Esophagus muscularis mucosa (tissue), 4 donors: ENCODE measurements at regions not wholly inside any gene's neighbourhood (a gene's known extent, or its start where the extent isn't known, plus 50 kb on each side); places are given as distances from the start of the nearest gene placed in this dataset.
"Not testable (repeated sequence)": the region's sequence is repeated elsewhere in the genome, so short reads cannot be mapped to it uniquely, and the experiment has no call there.

Experiments
- DNase-seq: peaks from one replicate; pipeline ENCODE4 v3.0.0-alpha.2; 2017; ENCODE audit errors: extremely low spot score
- H3K27ac ChIP-seq, 4 donors: fragments of 200-600 bp; sonication (generic); replicated peaks in 1 of 4; 1 replicate in 3 of 4; 2 replicates in 1 of 4; pipeline ENCODE4 v1.5.1; 2016 to 2019; ENCODE audit warnings: mild to moderate bottlenecking in 1 of 4
- H3K27me3 ChIP-seq, 4 donors: fragments of 200-600 bp; sonication (generic); one replicate each; pipeline versions ENCODE4 v1.5.1 to v1.6.0; 2016 to 2019
- H3K36me3 ChIP-seq, 4 donors: fragments of 200-600 bp; sonication (generic); one replicate each; pipeline ENCODE4 v1.5.1; 2016 to 2019
- H3K4me1 ChIP-seq, 4 donors: fragments of 200-600 bp; sonication (generic); one replicate each; pipeline ENCODE4 v1.5.1; 2016 to 2019
- H3K4me3 ChIP-seq, 4 donors: fragments of 200-600 bp; sonication (generic); 1 replicate in 2 of 4; 2 replicates in 2 of 4; pipeline ENCODE4 v1.5.1; 2016 to 2019; ENCODE audit warnings: mild to moderate bottlenecking in 4 of 4, moderate library complexity in 1 of 4
- H3K9me3 ChIP-seq, 4 donors: fragments of 200-600 bp; sonication (generic); 1 replicate in 3 of 4; 2 replicates in 1 of 4; pipeline ENCODE4 v1.5.1; 2016 to 2019
- CTCF ChIP-seq, 3 experiments: fragments of 200-600 bp in 2 of 3; fragments of 450-650 bp in 1 of 3; sonication (generic) in 2 of 3; IDR thresholded peaks; one replicate each; pipeline ENCODE4 v1.5.1; 2017 to 2019; ENCODE audit warnings: antibody characterized with exemption in 3 of 3, mild to moderate bottlenecking in 2 of 3, moderate library complexity in 1 of 3
- EP300 ChIP-seq: sonication (generic); formaldehyde crosslinking; IDR thresholded peaks from one replicate; pipeline ENCODE4 v1.6.1; 2017; ENCODE audit warnings: antibody characterized with exemption
- POLR2A ChIP-seq: fragments of 450-650 bp; IDR thresholded peaks from one replicate; pipeline ENCODE4 v1.6.1; 2017; ENCODE audit warnings: antibody characterized with exemption, moderate library complexity, mild to moderate bottlenecking, low read depth
- POLR2AphosphoS5 ChIP-seq, 2 donors: sonication (generic); formaldehyde crosslinking; IDR thresholded peaks; one replicate each; pipeline ENCODE4 v1.6.1; 2017; ENCODE audit warnings: antibody characterized with exemption in 2 of 2
- WGBS: methylation state at CpG from one replicate; pipeline ENCODE4 v1.1.5; 2018; 5-methylcytosine and 5-hydroxymethylcytosine counted together
- intact Hi-C: fragments of 100-400 bp; cut with DNase I; formaldehyde crosslinking; loops from one replicate; pipeline ENCODE4 v1.15.1; 2023

- intact Hi-C loops, result no loop called here
- Histone ChIP-seq H3K36me3 (no peaks in the 10 kb centered on the region), H3K27ac (no peak overlapping the region), H3K4me1 (no peaks in the 10 kb centered on the region), H3K4me3 (no peak overlapping the region), H3K27me3 (no peaks in the 10 kb centered on the region), H3K9me3 (no peaks in the 10 kb centered on the region)
- TF ChIP-seq POLR2A (no peak), CTCF (IDR thresholded peaks at IDR 0.05) (no peak), POLR2AphosphoS5 (IDR thresholded peaks at IDR 0.05) (no peak), EP300 (no peak)
- WGBS, result 94% methylated on average over 18 of the region's 18 CpGs
- DNase-seq, result no peak
Observed at GRCh38 chr17:68152161-68152571, 95.7 kb upstream of the AMZ2 start.

- TF ChIP-seq POLR2AphosphoS5 (IDR thresholded peaks at IDR 0.05) (no peak), EP300 (no peak), POLR2A (no peak), CTCF (IDR thresholded peaks at IDR 0.05) (no peak)
- Histone ChIP-seq H3K9me3 (no peaks in the 10 kb centered on the region), H3K36me3 (no peaks in the 10 kb centered on the region), H3K27me3 (no peaks in the 10 kb centered on the region), H3K4me1 (no peaks in the 10 kb centered on the region), H3K4me3 (no peak overlapping the region), H3K27ac (no peak overlapping the region)
- intact Hi-C loops, result no loop called here
- DNase-seq, result no peak
- WGBS, result 91% methylated on average over 5 of the region's 5 CpGs
Observed at GRCh38 chr17:68155692-68156091, 92.2 kb upstream of the AMZ2 start.

GRCh38 chr17:68161644-68162428 is 86.0 kb upstream of the AMZ2 start:
- Histone ChIP-seq H3K27me3 (no peaks in the 10 kb centered on the region), H3K9me3 (no peaks in the 10 kb centered on the region), H3K36me3 (peaks cover 0 to 11% (median 0%) of the 10 kb centered on the region in 4 donors), H3K4me1 (peaks cover 0 to 2% (median 0%) of the 10 kb centered on the region in 4 donors), H3K27ac (peak overlapping the region in 2 of 4 donors; percentile 6 to 74), H3K4me3 (no peak overlapping the region)
- intact Hi-C loops, result no loop called here
- 71% methylated on average over 7 of the region's 12 CpGs for WGBS
- no peak for DNase-seq
- TF ChIP-seq POLR2AphosphoS5 (IDR thresholded peaks at IDR 0.05) (no peak), EP300 (peak; percentile 16), CTCF (IDR thresholded peaks at IDR 0.05) (no peak)

- H3K4me1 ChIP-seq, H3K27ac ChIP-seq, H3K4me3 ChIP-seq, DNase-seq, H3K36me3 ChIP-seq, H3K27me3 ChIP-seq, intact Hi-C loops, H3K9me3 ChIP-seq: not testable (repeated sequence)
- 77% methylated on average over 9 of the region's 9 CpGs for WGBS
Observed at GRCh38 chr17:68168273-68169164, 79.3 kb upstream of the AMZ2 start.

GRCh38 chr17:68169165-68169821 is 78.5 kb upstream of the AMZ2 start:
- H3K36me3 ChIP-seq, intact Hi-C loops, H3K27me3 ChIP-seq, H3K4me1 ChIP-seq, DNase-seq, H3K27ac ChIP-seq, H3K9me3 ChIP-seq: not testable (repeated sequence)
- WGBS, result 81% methylated on average over 20 of the region's 42 CpGs
- H3K4me3 ChIP-seq, result peak overlapping the region in 3 of 4 donors; percentile 30 to 36 (median 35)
